ENCODE measurements at regions not wholly inside any gene's neighbourhood (a gene's known extent, or its start where the extent isn't known, plus 50 kb on each side); places are given as distances from the start of the nearest gene placed in this dataset.
"Not testable (repeated sequence)": the region's sequence is repeated elsewhere in the genome, so short reads cannot be mapped to it uniquely, and the experiment has no call there.

GRCh38 chr4:151584101-151584500 is 175.1 kb downstream of the FHIP1A start:
- no peak for DNase-seq (ENCODE audit: low read depth)
- Histone ChIP-seq H3K4me1 (ENCODE audit: control insufficient read depth, insufficient read depth, low read length) (no peaks in the 10 kb centered on the region), H3K27me3 (replicated peaks; ENCODE audit: control insufficient read depth, insufficient read depth, low read length) (no peaks in the 10 kb centered on the region), H3K9ac (ENCODE audit: low read length) (no peak overlapping the region), H3K36me3 (ENCODE audit: control insufficient read depth, insufficient read depth, low read length, severe bottlenecking) (no peaks in the 10 kb centered on the region), H3K4me3 (ENCODE audit: low read length) (no peak overlapping the region), H3K9me3 (ENCODE audit: control insufficient read depth, low read length) (no peaks in the 10 kb centered on the region)

DNA sequence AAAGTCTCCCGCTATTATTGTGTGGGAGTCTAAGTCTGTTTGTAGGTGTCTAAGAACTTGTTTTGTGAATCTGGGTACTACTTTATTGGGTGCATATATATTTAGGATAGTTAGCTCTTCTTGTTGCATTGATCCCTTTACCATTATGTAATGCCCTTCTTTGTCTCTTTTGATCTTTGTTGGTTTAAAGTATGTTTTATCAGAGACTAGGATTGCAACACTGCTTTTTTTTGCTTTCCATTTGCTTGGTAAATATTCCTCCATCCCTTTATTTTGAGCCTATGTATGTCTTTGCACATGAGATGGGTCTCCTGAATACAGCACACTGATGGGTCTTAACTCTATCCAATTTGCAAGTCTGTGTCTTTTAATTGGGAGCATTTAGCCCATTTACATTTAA is 165.2 kb downstream of the GATB start:
- not testable (repeated sequence) for H3K36me3 ChIP-seq (ENCODE audit: control insufficient read depth, insufficient read depth, low read length, severe bottlenecking); H3K4me1 ChIP-seq (ENCODE audit: control insufficient read depth, insufficient read depth, low read length); H3K27me3 ChIP-seq (replicated peaks; ENCODE audit: control insufficient read depth, insufficient read depth, low read length); DNase-seq (ENCODE audit: low read depth); H3K4me3 ChIP-seq (ENCODE audit: low read length); H3K9ac ChIP-seq (ENCODE audit: low read length); H3K9me3 ChIP-seq (ENCODE audit: control insufficient read depth, low read length)

- not testable (repeated sequence) for H3K4me3 ChIP-seq (ENCODE audit: low read length); H3K27me3 ChIP-seq (replicated peaks; ENCODE audit: control insufficient read depth, insufficient read depth, low read length); H3K9ac ChIP-seq (ENCODE audit: low read length); H3K4me1 ChIP-seq (ENCODE audit: control insufficient read depth, insufficient read depth, low read length); DNase-seq (ENCODE audit: low read depth); H3K36me3 ChIP-seq (ENCODE audit: control insufficient read depth, insufficient read depth, low read length, severe bottlenecking); H3K9me3 ChIP-seq (ENCODE audit: control insufficient read depth, low read length)
Measured at GRCh38 chr4:151597691-151598090, 163.1 kb downstream of the GATB start.

DNA sequence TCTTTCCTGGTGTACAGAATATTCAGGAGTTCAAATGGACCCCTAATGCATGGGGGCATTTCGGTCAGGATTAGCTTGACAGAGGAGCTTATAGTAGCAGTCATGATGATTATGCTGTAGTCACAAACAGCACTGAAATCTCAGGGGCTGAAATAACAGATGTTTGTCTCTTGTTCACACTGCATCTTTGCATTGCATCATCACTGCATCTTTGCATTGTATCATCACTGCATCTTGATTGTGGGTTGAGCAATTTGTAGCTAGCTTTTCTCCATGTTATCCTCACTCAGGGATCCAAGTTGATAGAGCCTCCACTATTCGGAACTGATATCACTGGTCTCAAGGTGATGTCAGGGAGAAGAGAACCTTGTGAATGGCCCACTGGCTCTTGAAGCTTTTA is 160.9 kb downstream of the GATB start:
- no peaks in the 10 kb centered on the region for H3K9me3 ChIP-seq (ENCODE audit: control insufficient read depth, low read length)
- H3K4me1 ChIP-seq (ENCODE audit: control insufficient read depth, insufficient read depth, low read length) = no peaks in the 10 kb centered on the region
- peak; percentile 44 for DNase-seq (ENCODE audit: low read depth)
- no peak overlapping the region for H3K9ac ChIP-seq (ENCODE audit: low read length)
- no peaks in the 10 kb centered on the region for H3K36me3 ChIP-seq (ENCODE audit: control insufficient read depth, insufficient read depth, low read length, severe bottlenecking)
- no peak overlapping the region for H3K4me3 ChIP-seq (ENCODE audit: low read length)
- no peaks in the 10 kb centered on the region for H3K27me3 ChIP-seq (replicated peaks; ENCODE audit: control insufficient read depth, insufficient read depth, low read length)

GRCh38 chr4:151600432-151600831 is 160.4 kb downstream of the GATB start:
- no peak overlapping the region for H3K9ac ChIP-seq (ENCODE audit: low read length)
- no peak for DNase-seq (ENCODE audit: low read depth)
- H3K36me3 ChIP-seq (ENCODE audit: control insufficient read depth, insufficient read depth, low read length, severe bottlenecking) = no peaks in the 10 kb centered on the region
- H3K4me1 ChIP-seq (ENCODE audit: control insufficient read depth, insufficient read depth, low read length) = no peaks in the 10 kb centered on the region
- no peaks in the 10 kb centered on the region for H3K9me3 ChIP-seq (ENCODE audit: control insufficient read depth, low read length)
- no peaks in the 10 kb centered on the region for H3K27me3 ChIP-seq (replicated peaks; ENCODE audit: control insufficient read depth, insufficient read depth, low read length)
- H3K4me3 ChIP-seq (ENCODE audit: low read length) = no peak overlapping the region

DNA sequence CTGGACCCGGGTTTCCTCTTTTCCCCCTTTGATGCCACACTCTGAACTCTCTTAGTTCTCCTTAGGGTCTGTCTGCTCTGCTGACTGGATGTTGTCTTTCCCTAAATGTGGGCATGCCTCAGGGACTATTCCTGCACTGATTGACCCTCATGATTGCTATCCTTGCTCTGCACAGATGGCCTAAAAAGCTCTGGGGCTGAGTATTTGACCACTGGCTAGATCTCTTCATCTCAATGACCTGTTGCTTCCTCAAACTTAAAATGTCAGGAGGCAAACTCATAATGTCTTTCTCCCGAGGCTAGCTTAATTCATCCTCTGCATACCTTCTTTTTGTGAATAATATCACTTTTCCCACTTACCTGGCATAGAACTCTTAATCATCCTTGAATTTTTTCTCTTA is 157.4 kb downstream of the GATB start:
- DNase-seq (ENCODE audit: low read depth) = no peak
- no peaks in the 10 kb centered on the region for H3K9me3 ChIP-seq (ENCODE audit: control insufficient read depth, low read length)
- no peaks in the 10 kb centered on the region for H3K27me3 ChIP-seq (replicated peaks; ENCODE audit: control insufficient read depth, insufficient read depth, low read length)
- H3K9ac ChIP-seq (ENCODE audit: low read length) = no peak overlapping the region
- H3K4me3 ChIP-seq (ENCODE audit: low read length) = no peak overlapping the region
- no peaks in the 10 kb centered on the region for H3K4me1 ChIP-seq (ENCODE audit: control insufficient read depth, insufficient read depth, low read length)
- no peaks in the 10 kb centered on the region for H3K36me3 ChIP-seq (ENCODE audit: control insufficient read depth, insufficient read depth, low read length, severe bottlenecking)

- Histone ChIP-seq H3K36me3 (ENCODE audit: control insufficient read depth, insufficient read depth, low read length, severe bottlenecking) (no peaks in the 10 kb centered on the region), H3K9ac (ENCODE audit: low read length) (no peak overlapping the region), H3K4me3 (ENCODE audit: low read length) (no peak overlapping the region), H3K9me3 (ENCODE audit: control insufficient read depth, low read length) (no peaks in the 10 kb centered on the region), H3K4me1 (ENCODE audit: control insufficient read depth, insufficient read depth, low read length) (no peaks in the 10 kb centered on the region), H3K27me3 (replicated peaks; ENCODE audit: control insufficient read depth, insufficient read depth, low read length) (no peaks in the 10 kb centered on the region)
- peak; percentile 69 for DNase-seq (ENCODE audit: low read depth)
Measured at GRCh38 chr4:151604238-151604637, 156.6 kb downstream of the GATB start.

- no peaks in the 10 kb centered on the region for H3K27me3 ChIP-seq (replicated peaks; ENCODE audit: control insufficient read depth, insufficient read depth, low read length)
- H3K9ac ChIP-seq (ENCODE audit: low read length) = no peak overlapping the region
- no peaks in the 10 kb centered on the region for H3K4me1 ChIP-seq (ENCODE audit: control insufficient read depth, insufficient read depth, low read length)
- H3K36me3 ChIP-seq (ENCODE audit: control insufficient read depth, insufficient read depth, low read length, severe bottlenecking) = no peaks in the 10 kb centered on the region
- no peak overlapping the region for H3K4me3 ChIP-seq (ENCODE audit: low read length)
- H3K9me3 ChIP-seq (ENCODE audit: control insufficient read depth, low read length) = no peaks in the 10 kb centered on the region
- no peak for DNase-seq (ENCODE audit: low read depth)
Measured at GRCh38 chr4:151605215-151605614, 155.6 kb downstream of the GATB start.

- Histone ChIP-seq H3K4me3 (ENCODE audit: low read length) (no peak overlapping the region), H3K9ac (ENCODE audit: low read length) (no peak overlapping the region), H3K4me1 (ENCODE audit: control insufficient read depth, insufficient read depth, low read length) (no peaks in the 10 kb centered on the region), H3K9me3 (ENCODE audit: control insufficient read depth, low read length) (no peaks in the 10 kb centered on the region), H3K27me3 (replicated peaks; ENCODE audit: control insufficient read depth, insufficient read depth, low read length) (no peaks in the 10 kb centered on the region), H3K36me3 (ENCODE audit: control insufficient read depth, insufficient read depth, low read length, severe bottlenecking) (no peaks in the 10 kb centered on the region)
- DNase-seq (ENCODE audit: low read depth) = no peak
Measured at GRCh38 chr4:151606061-151606460, 154.7 kb downstream of the GATB start.

GRCh38 chr4:151610229-151610628 is 150.6 kb downstream of the GATB start:
- no peaks in the 10 kb centered on the region for H3K9me3 ChIP-seq (ENCODE audit: control insufficient read depth, low read length)
- DNase-seq (ENCODE audit: low read depth) = no peak
- H3K27me3 ChIP-seq (replicated peaks; ENCODE audit: control insufficient read depth, insufficient read depth, low read length) = no peaks in the 10 kb centered on the region
- no peaks in the 10 kb centered on the region for H3K4me1 ChIP-seq (ENCODE audit: control insufficient read depth, insufficient read depth, low read length)
- H3K9ac ChIP-seq (ENCODE audit: low read length) = no peak overlapping the region
- no peak overlapping the region for H3K4me3 ChIP-seq (ENCODE audit: low read length)
- H3K36me3 ChIP-seq (ENCODE audit: control insufficient read depth, insufficient read depth, low read length, severe bottlenecking) = no peaks in the 10 kb centered on the region

DNA sequence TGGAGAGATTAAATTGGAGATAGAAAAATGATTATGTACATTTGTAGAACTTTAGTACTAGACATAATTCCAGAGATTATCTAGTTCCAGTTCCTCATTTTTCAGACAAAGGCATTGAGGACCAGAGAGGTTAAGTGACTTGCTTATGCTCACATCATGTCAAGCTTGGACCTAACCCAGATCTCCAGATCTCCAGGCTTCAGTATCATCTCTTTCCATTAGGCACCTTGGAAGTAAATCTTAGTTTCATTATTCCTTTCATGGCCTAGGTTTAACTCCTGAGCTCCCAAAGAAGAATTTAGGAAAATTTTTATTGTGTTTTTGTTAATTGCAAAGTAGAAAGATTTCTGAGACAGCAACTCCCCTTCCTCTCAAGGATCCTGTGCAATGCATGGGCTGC is 148.8 kb downstream of the GATB start:
- no peak for DNase-seq (ENCODE audit: low read depth)
- Histone ChIP-seq H3K9ac (ENCODE audit: low read length) (no peak overlapping the region), H3K9me3 (ENCODE audit: control insufficient read depth, low read length) (no peaks in the 10 kb centered on the region), H3K4me1 (ENCODE audit: control insufficient read depth, insufficient read depth, low read length) (no peaks in the 10 kb centered on the region), H3K36me3 (ENCODE audit: control insufficient read depth, insufficient read depth, low read length, severe bottlenecking) (no peaks in the 10 kb centered on the region), H3K4me3 (ENCODE audit: low read length) (no peak overlapping the region), H3K27me3 (replicated peaks; ENCODE audit: control insufficient read depth, insufficient read depth, low read length) (no peaks in the 10 kb centered on the region)

GRCh38 chr4:151613290-151613689 is 147.5 kb downstream of the GATB start:
- no peaks in the 10 kb centered on the region for H3K4me1 ChIP-seq (ENCODE audit: control insufficient read depth, insufficient read depth, low read length)
- no peaks in the 10 kb centered on the region for H3K27me3 ChIP-seq (replicated peaks; ENCODE audit: control insufficient read depth, insufficient read depth, low read length)
- H3K9ac ChIP-seq (ENCODE audit: low read length) = no peak overlapping the region
- H3K4me3 ChIP-seq (ENCODE audit: low read length) = no peak overlapping the region
- H3K36me3 ChIP-seq (ENCODE audit: control insufficient read depth, insufficient read depth, low read length, severe bottlenecking) = no peaks in the 10 kb centered on the region
- no peaks in the 10 kb centered on the region for H3K9me3 ChIP-seq (ENCODE audit: control insufficient read depth, low read length)
- no peak for DNase-seq (ENCODE audit: low read depth)

Measured in adipocyte (in vitro differentiated cells).